ENCODE measurements at regions not wholly inside any gene's neighbourhood (a gene's known extent, or its start where the extent isn't known, plus 50 kb on each side); places are given as distances from the start of the nearest gene placed in this dataset.

- no peaks in the 10 kb centered on the region for H3K9me3 Mint-ChIP-seq
- Histone ChIP-seq H2AFZ (replicated peaks) (no peak overlapping the region), H3K79me2 (ENCODE audit: low read depth) (no peaks in the 10 kb centered on the region), H3K9ac (no peak overlapping the region), H3K9me3 (ENCODE audit: low read depth) (no peaks in the 10 kb centered on the region), H3F3A (ENCODE audit: low read depth) (no peaks in the 10 kb centered on the region), H3K27ac (no peak overlapping the region), H3K4me2 (no peak overlapping the region), H3K36me3 (no peaks in the 10 kb centered on the region), H4K20me1 (ENCODE audit: low read depth) (no peaks in the 10 kb centered on the region), H3K27me3 (no peaks in the 10 kb centered on the region), H3K4me1 (no peaks in the 10 kb centered on the region), H3K4me3 (no peak overlapping the region)
- no peaks in the 10 kb centered on the region for H3K27me3 Mint-ChIP-seq (ENCODE audit: insufficient read depth, low read depth)
- H3K36me3 Mint-ChIP-seq, result no peaks in the 10 kb centered on the region
- TF ChIP-seq EZH2 (IDR thresholded peaks at IDR 0.05) (no peak), EZH2phosphoT487 (IDR thresholded peaks at IDR 0.05) (no peak)
- TF ChIP-seq, protein P1, sequence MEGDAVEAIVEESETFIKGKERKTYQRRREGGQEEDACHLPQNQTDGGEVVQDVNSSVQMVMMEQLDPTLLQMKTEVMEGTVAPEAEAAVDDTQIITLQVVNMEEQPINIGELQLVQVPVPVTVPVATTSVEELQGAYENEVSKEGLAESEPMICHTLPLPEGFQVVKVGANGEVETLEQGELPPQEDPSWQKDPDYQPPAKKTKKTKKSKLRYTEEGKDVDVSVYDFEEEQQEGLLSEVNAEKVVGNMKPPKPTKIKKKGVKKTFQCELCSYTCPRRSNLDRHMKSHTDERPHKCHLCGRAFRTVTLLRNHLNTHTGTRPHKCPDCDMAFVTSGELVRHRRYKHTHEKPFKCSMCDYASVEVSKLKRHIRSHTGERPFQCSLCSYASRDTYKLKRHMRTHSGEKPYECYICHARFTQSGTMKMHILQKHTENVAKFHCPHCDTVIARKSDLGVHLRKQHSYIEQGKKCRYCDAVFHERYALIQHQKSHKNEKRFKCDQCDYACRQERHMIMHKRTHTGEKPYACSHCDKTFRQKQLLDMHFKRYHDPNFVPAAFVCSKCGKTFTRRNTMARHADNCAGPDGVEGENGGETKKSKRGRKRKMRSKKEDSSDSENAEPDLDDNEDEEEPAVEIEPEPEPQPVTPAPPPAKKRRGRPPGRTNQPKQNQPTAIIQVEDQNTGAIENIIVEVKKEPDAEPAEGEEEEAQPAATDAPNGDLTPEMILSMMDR (IDR thresholded peaks at IDR 0.05), result no peak
- H3K4me3 Mint-ChIP-seq, result no peak overlapping the region
- H3K27ac Mint-ChIP-seq, result no peak overlapping the region
- peaks cover 8% of the 10 kb centered on the region for H3K4me1 Mint-ChIP-seq
- no peak for DNase-seq (ENCODE audit: low spot score)
Observed at GRCh38 chr10:55398497-55398882, 597.5 kb upstream of the PCDH15 start.

- Mint-ChIP-seq H3K4me3 (no peak overlapping the region), H3K9me3 (no peaks in the 10 kb centered on the region), H3K4me1 (peaks cover 8% of the 10 kb centered on the region), H3K27ac (no peak overlapping the region), H3K27me3 (ENCODE audit: insufficient read depth, low read depth) (no peaks in the 10 kb centered on the region), H3K36me3 (no peaks in the 10 kb centered on the region)
- H3K4me3 ChIP-seq, result no peak overlapping the region
- no peak overlapping the region for H3K9ac ChIP-seq
- H3F3A ChIP-seq (ENCODE audit: low read depth), result no peaks in the 10 kb centered on the region
- H2AFZ ChIP-seq (replicated peaks), result no peak overlapping the region
- no peak overlapping the region for H3K27ac ChIP-seq
- no peaks in the 10 kb centered on the region for H3K36me3 ChIP-seq
- no peaks in the 10 kb centered on the region for H3K27me3 ChIP-seq
- H3K4me1 ChIP-seq, result no peaks in the 10 kb centered on the region
- no peak for DNase-seq (ENCODE audit: low spot score)
- H3K79me2 ChIP-seq (ENCODE audit: low read depth), result no peaks in the 10 kb centered on the region
- H3K4me2 ChIP-seq, result no peak overlapping the region
- no peaks in the 10 kb centered on the region for H4K20me1 ChIP-seq (ENCODE audit: low read depth)
- H3K9me3 ChIP-seq (ENCODE audit: low read depth), result no peaks in the 10 kb centered on the region
- no peak for TF ChIP-seq EZH2 (IDR thresholded peaks at IDR 0.05)
- TF ChIP-seq, protein P1 (IDR thresholded peaks at IDR 0.05), result no peak
- TF ChIP-seq EZH2phosphoT487 (IDR thresholded peaks at IDR 0.05), result no peak
Observed at GRCh38 chr10:55397777-55398496, 596.9 kb upstream of the PCDH15 start.

DNA sequence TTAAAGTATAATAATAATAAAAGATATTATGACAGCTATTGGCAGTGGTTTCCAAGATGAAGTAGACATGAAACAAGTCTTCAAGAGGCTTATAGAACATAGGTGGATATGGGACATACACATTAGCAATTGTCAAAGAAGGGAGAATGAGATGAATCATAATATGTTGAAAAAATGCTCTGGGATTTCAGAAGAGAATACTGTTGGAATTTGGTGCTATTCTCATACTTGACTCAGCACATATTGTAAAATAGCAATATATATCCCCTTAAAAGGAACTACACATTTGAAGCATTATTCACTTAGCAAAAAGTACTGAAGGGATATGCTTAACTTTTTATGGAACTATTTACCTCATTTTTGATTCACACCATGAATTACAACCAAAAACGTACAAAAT is 577.2 kb upstream of the PCDH15 start:
- Histone ChIP-seq H3K27me3 (no peaks in the 10 kb centered on the region), H3K9ac (no peak overlapping the region), H3K27ac (no peak overlapping the region), H3K9me3 (ENCODE audit: low read depth) (no peaks in the 10 kb centered on the region), H2AFZ (replicated peaks) (no peak overlapping the region), H3F3A (ENCODE audit: low read depth) (no peaks in the 10 kb centered on the region), H3K36me3 (no peaks in the 10 kb centered on the region), H3K4me3 (no peak overlapping the region), H3K4me1 (peaks cover 3% of the 10 kb centered on the region), H4K20me1 (ENCODE audit: low read depth) (no peaks in the 10 kb centered on the region), H3K4me2 (no peak overlapping the region), H3K79me2 (ENCODE audit: low read depth) (no peaks in the 10 kb centered on the region)
- Mint-ChIP-seq H3K4me3 (no peak overlapping the region), H3K27me3 (ENCODE audit: insufficient read depth, low read depth) (no peaks in the 10 kb centered on the region), H3K36me3 (no peaks in the 10 kb centered on the region), H3K9me3 (peaks cover 2% of the 10 kb centered on the region), H3K4me1 (no peaks in the 10 kb centered on the region), H3K27ac (no peak overlapping the region)
- TF ChIP-seq, protein P1 (IDR thresholded peaks at IDR 0.05), result no peak
- TF ChIP-seq EZH2 (IDR thresholded peaks at IDR 0.05) (no peak), EZH2phosphoT487 (IDR thresholded peaks at IDR 0.05) (no peak)
- no peak for DNase-seq (ENCODE audit: low spot score)

All from neural progenitor cell (in vitro differentiated cells).